ENCODE measurements at regions not wholly inside any gene's neighbourhood (a gene's known extent, or its start where the extent isn't known, plus 50 kb on each side); places are given as distances from the start of the nearest gene placed in this dataset.
"Not testable (repeated sequence)": the region's sequence is repeated elsewhere in the genome, so short reads cannot be mapped to it uniquely, and the experiment has no call there.

DNA sequence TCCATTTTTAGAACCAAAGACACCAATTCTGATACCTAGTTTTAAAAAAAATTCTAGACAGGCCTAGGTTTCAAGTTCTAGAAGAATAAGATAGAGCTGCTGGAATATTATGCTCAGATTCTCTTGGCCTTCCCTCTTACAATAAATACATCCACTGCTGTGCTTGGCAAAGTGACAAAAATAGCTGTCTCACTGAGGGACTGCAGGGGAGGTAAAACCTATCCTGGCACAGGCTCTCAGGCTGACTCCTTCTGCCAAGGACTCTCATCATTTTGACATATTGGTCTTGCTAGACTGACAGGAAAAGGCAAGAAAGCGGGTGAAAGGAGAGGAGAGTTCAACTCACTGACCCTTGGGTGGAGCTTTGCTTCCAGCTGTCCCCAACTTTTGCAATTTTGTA is 197.0 kb upstream of the LHX8 start:
- POLR2A ChIA-PET, result no interaction called here
- H3K27me3 Mint-ChIP-seq, result no peaks in the 10 kb centered on the region
- H3K4me1 ChIP-seq (ENCODE audit: insufficient read depth, low read length), result no peaks in the 10 kb centered on the region
- no peak overlapping the region for H3K27ac ChIP-seq (ENCODE audit: low read depth in 1 of 2, low read length in 2 of 2)
- no peaks in the 10 kb centered on the region for H3K4me1 Mint-ChIP-seq (ENCODE audit: low read depth)
- DNase-seq (no peak), ATAC-seq (ENCODE audit: poor library complexity) (no peak)
- peaks cover 0 to 8% of the 10 kb centered on the region in 2 experiments for H3K9me3 ChIP-seq (ENCODE audit: control insufficient read depth in 1 of 2, insufficient read depth in 1 of 2, low read length in 2 of 2)
- CTCF ChIA-PET, result no interaction called here
- H3K36me3 ChIP-seq (ENCODE audit: insufficient read depth, low read length), result no peaks in the 10 kb centered on the region
- H3K4me3 Mint-ChIP-seq, result no peak overlapping the region
- no peak overlapping the region for H3K27ac Mint-ChIP-seq
- TF ChIP-seq CTCF (IDR thresholded peaks at IDR 0.05), result no peak
- H3K36me3 Mint-ChIP-seq (ENCODE audit: low read depth), result no peaks in the 10 kb centered on the region
- intact Hi-C loops (cut with DNase I, micrococcal nuclease), result no loop called here
- no peaks in the 10 kb centered on the region for H3K27me3 ChIP-seq (ENCODE audit: control insufficient read depth in 1 of 2, insufficient read depth in 2 of 2, low read length in 2 of 2)
- H3K4me3 ChIP-seq (ENCODE audit: low read length), result no peak overlapping the region
- peaks cover 3% of the 10 kb centered on the region for H3K9me3 Mint-ChIP-seq

DNA sequence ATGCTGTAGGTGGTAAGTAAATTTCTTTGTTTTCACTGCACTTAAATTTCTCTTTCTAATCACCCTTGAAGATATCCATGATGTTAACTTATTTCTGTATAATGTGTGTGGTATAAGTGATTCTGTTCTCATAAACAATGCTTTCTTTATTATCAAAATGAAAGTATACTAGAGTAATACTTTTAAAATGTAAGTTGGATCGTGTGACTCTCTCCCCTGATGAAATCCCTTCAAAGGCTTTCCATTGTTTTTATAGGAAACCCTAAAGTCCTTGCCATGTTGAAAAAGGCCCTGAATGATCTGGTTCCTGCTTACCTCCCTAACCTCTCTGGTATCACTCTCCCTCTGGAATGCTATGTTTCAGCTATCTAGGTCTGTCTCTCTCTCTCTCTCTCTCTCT is 191.1 kb upstream of the LHX8 start:
- Mint-ChIP-seq H3K9me3 (peaks cover 7% of the 10 kb centered on the region), H3K4me3 (no peak overlapping the region), H3K27me3 (no peaks in the 10 kb centered on the region), H3K4me1 (ENCODE audit: low read depth) (no peaks in the 10 kb centered on the region), H3K36me3 (ENCODE audit: low read depth) (no peaks in the 10 kb centered on the region), H3K27ac (no peak overlapping the region)
- DNase-seq (no peak), ATAC-seq (ENCODE audit: poor library complexity) (no peak)
- POLR2A ChIA-PET, result no interaction called here
- H3K27ac ChIP-seq (ENCODE audit: low read depth in 1 of 2, low read length in 2 of 2), result no peak overlapping the region
- H3K4me1 ChIP-seq (ENCODE audit: insufficient read depth, low read length), result no peaks in the 10 kb centered on the region
- no peak for TF ChIP-seq CTCF (IDR thresholded peaks at IDR 0.05)
- H3K36me3 ChIP-seq (ENCODE audit: insufficient read depth, low read length), result no peaks in the 10 kb centered on the region
- peaks cover 0 to 8% of the 10 kb centered on the region in 2 experiments for H3K9me3 ChIP-seq (ENCODE audit: control insufficient read depth in 1 of 2, insufficient read depth in 1 of 2, low read length in 2 of 2)
- intact Hi-C loops (cut with DNase I, micrococcal nuclease), result no loop called here
- no peaks in the 10 kb centered on the region for H3K27me3 ChIP-seq (ENCODE audit: control insufficient read depth in 1 of 2, insufficient read depth in 2 of 2, low read length in 2 of 2)
- CTCF ChIA-PET, result no interaction called here
- no peak overlapping the region for H3K4me3 ChIP-seq (ENCODE audit: low read length)

DNA sequence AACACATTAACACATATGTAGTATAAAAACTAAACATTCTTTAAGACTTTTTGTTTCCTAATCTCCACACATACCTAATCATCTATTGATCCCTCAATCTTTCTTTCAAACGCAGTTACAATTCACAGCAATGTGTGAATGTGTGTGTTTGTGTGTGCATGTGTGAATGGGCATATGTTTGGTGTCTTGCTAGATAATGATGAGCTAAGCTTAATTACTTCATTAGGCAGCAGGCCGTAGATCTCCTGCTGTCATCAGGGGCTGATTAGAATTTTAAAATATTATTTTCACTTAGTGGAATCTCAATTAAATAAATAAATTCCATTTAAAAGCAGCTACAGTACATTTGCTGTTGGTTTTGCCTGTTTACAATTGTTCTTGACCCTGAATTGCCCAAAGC is 187.8 kb upstream of the LHX8 start:
- H3K4me1 ChIP-seq (ENCODE audit: insufficient read depth, low read length), result no peaks in the 10 kb centered on the region

DNA sequence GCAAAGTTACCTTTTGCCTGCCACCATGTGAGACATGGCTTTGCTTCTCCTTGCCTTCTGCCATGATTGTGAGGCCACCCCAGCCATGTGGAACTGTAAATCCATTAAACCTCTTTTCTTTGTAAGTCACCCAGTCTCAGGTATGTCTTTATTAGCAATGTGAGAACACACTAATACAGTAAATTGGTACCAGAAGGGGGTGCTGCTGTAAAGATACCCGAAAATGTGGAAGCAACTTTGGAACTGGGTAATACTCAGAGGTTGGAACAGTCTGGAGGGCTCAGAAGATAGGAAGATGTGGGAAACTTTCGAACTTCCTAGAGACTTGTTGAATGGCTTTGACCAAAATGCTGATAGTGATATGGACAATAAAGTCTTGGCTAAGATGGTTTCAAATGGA is 184.8 kb upstream of the LHX8 start:
- not testable (repeated sequence) for H3K27me3 Mint-ChIP-seq, H3K27ac Mint-ChIP-seq

More for the DNA sequence above, 187.8 kb upstream of the LHX8 start:
- intact Hi-C loops (cut with DNase I, micrococcal nuclease), result no loop called here
- Mint-ChIP-seq H3K9me3 (peaks cover 17% of the 10 kb centered on the region), H3K4me3 (no peak overlapping the region), H3K36me3 (ENCODE audit: low read depth) (no peaks in the 10 kb centered on the region), H3K27me3 (no peaks in the 10 kb centered on the region), H3K27ac (no peak overlapping the region), H3K4me1 (ENCODE audit: low read depth) (no peaks in the 10 kb centered on the region)
- no peak overlapping the region for H3K27ac ChIP-seq (ENCODE audit: low read depth in 1 of 2, low read length in 2 of 2)
- H3K36me3 ChIP-seq (ENCODE audit: insufficient read depth, low read length), result no peaks in the 10 kb centered on the region
- no peak overlapping the region for H3K4me3 ChIP-seq (ENCODE audit: low read length)
- TF ChIP-seq CTCF (IDR thresholded peaks at IDR 0.05), result no peak
- POLR2A ChIA-PET, result no interaction called here
- ATAC-seq (ENCODE audit: poor library complexity) (no peak), DNase-seq (no peak)
- peaks cover 0 to 4% of the 10 kb centered on the region in 2 experiments for H3K9me3 ChIP-seq (ENCODE audit: control insufficient read depth in 1 of 2, insufficient read depth in 1 of 2, low read length in 2 of 2)
- CTCF ChIA-PET, result no interaction called here
- H3K27me3 ChIP-seq (ENCODE audit: control insufficient read depth in 1 of 2, insufficient read depth in 2 of 2, low read length in 2 of 2), result no peaks in the 10 kb centered on the region

DNA sequence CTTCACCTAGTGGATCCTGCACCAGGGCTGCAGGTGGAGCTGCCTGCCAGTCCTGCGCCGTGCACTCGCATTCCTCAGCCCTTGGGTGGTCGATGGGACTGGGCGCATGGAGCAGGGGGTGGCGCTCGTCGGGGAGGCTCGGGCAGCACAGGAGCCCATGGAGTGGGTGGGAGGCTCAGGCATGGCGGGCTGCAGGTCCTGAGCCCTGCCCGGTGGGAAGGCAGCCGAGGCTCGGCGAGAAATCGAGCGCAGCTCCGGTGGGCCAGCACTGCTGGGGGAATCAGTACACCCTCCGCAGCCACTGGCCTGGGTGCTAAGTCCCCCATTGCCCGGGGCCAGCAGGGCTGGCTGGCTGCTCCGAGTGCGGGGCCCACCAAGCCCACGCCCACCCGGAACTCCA is 182.2 kb upstream of the LHX8 start:
- POLR2A ChIA-PET, result not testable (repeated sequence)

More for the DNA sequence above, 184.8 kb upstream of the LHX8 start:
- H3K36me3 ChIP-seq (ENCODE audit: insufficient read depth, low read length); H3K4me1 Mint-ChIP-seq (ENCODE audit: low read depth); CTCF ChIA-PET; ATAC-seq (ENCODE audit: poor library complexity); H3K4me1 ChIP-seq (ENCODE audit: insufficient read depth, low read length); H3K4me3 ChIP-seq (ENCODE audit: low read length); DNase-seq; H3K4me3 Mint-ChIP-seq; POLR2A ChIA-PET; H3K27ac ChIP-seq (ENCODE audit: low read depth in 1 of 2, low read length in 2 of 2); H3K36me3 Mint-ChIP-seq (ENCODE audit: low read depth); intact Hi-C loops (cut with DNase I, micrococcal nuclease); H3K27me3 ChIP-seq (ENCODE audit: control insufficient read depth in 1 of 2, insufficient read depth in 2 of 2, low read length in 2 of 2): not testable (repeated sequence)
- H3K9me3 ChIP-seq (ENCODE audit: control insufficient read depth in 1 of 2, insufficient read depth in 1 of 2, low read length in 2 of 2), result peaks cover 0 to 11% of the 10 kb centered on the region in 2 experiments
- peaks cover 12% of the 10 kb centered on the region for H3K9me3 Mint-ChIP-seq

More for the DNA sequence above, 182.2 kb upstream of the LHX8 start:
- DNase-seq; H3K9me3 ChIP-seq (ENCODE audit: control insufficient read depth in 1 of 2, insufficient read depth in 1 of 2, low read length in 2 of 2); H3K27ac Mint-ChIP-seq; H3K36me3 ChIP-seq (ENCODE audit: insufficient read depth, low read length); H3K4me3 Mint-ChIP-seq; H3K36me3 Mint-ChIP-seq (ENCODE audit: low read depth); H3K4me3 ChIP-seq (ENCODE audit: low read length); H3K27me3 Mint-ChIP-seq; intact Hi-C loops (cut with DNase I, micrococcal nuclease); H3K27ac ChIP-seq (ENCODE audit: low read depth in 1 of 2, low read length in 2 of 2); ATAC-seq (ENCODE audit: poor library complexity); H3K27me3 ChIP-seq (ENCODE audit: control insufficient read depth in 1 of 2, insufficient read depth in 2 of 2, low read length in 2 of 2); H3K4me1 ChIP-seq (ENCODE audit: insufficient read depth, low read length); CTCF ChIA-PET; H3K4me1 Mint-ChIP-seq (ENCODE audit: low read depth): not testable (repeated sequence)
- peaks cover 12% of the 10 kb centered on the region for H3K9me3 Mint-ChIP-seq
